Stimulated activated CD8-positive, alpha-beta memory T cell treated with anti-CD3 and anti-CD28 coated beads, Interleukin-12 subunit alpha, Interleukin-12 subunit beta, amount 100 ng/mL, for 1 hour (primary cell): ENCODE measurements at regions not wholly inside any gene's neighbourhood (a gene's known extent, or its start where the extent isn't known, plus 50 kb on each side); places are given as distances from the start of the nearest gene placed in this dataset.
"Not testable (repeated sequence)": the region's sequence is repeated elsewhere in the genome, so short reads cannot be mapped to it uniquely, and the experiment has no call there.

Experiments
- DNase-seq: peaks from one replicate; pipeline ENCODE4 v3.0.0-alpha.2; 2020; ENCODE audit warnings: low read depth

GRCh38 chr7:112982441-112983063, 104.1 kb downstream of the GPR85 start:
- no peak for DNase-seq

GRCh38 chr7:112981966-112982365, 104.7 kb downstream of the GPR85 start:
- no peak for DNase-seq

- not testable (repeated sequence) for DNase-seq
Measured at GRCh38 chr7:112979055-112979454, 107.6 kb downstream of the GPR85 start.

- not testable (repeated sequence) for DNase-seq
Measured at GRCh38 chr7:112977244-112977955, 109.2 kb downstream of the GPR85 start.

- DNase-seq, result no peak
Measured at GRCh38 chr7:112970771-112971170, 115.9 kb downstream of the GPR85 start.

GRCh38 chr7:112969946-112970345, 116.7 kb downstream of the GPR85 start:
- no peak for DNase-seq

- DNase-seq, result no peak
Measured at GRCh38 chr7:112965506-112965905, 121.1 kb downstream of the GPR85 start.

GRCh38 chr7:112963634-112964033, 123.0 kb downstream of the GPR85 start:
- no peak for DNase-seq

GRCh38 chr7:112962815-112963214, 123.8 kb downstream of the GPR85 start:
- no peak for DNase-seq

GRCh38 chr7:112959276-112959675, 127.4 kb downstream of the GPR85 start:
- no peak for DNase-seq

- no peak for DNase-seq
Measured at GRCh38 chr7:112958775-112959174, 127.9 kb downstream of the GPR85 start.

- no peak for DNase-seq
Measured at GRCh38 chr7:112957901-112958300, 128.7 kb downstream of the GPR85 start.

- not testable (repeated sequence) for DNase-seq
Measured at GRCh38 chr7:112953031-112953430, 133.6 kb downstream of the GPR85 start.

GRCh38 chr7:112951070-112951469, 135.6 kb downstream of the GPR85 start:
- DNase-seq, result no peak

GRCh38 chr7:112949682-112950081, 136.9 kb downstream of the GPR85 start:
- DNase-seq, result not testable (repeated sequence)

- DNase-seq, result no peak
Measured at GRCh38 chr7:112946350-112946749, 140.3 kb downstream of the GPR85 start.

GRCh38 chr7:112945046-112945445, 141.6 kb downstream of the GPR85 start:
- no peak for DNase-seq

- no peak for DNase-seq
Measured at GRCh38 chr7:112942981-112943380, 143.6 kb downstream of the GPR85 start.

- DNase-seq, result not testable (repeated sequence)
Measured at GRCh38 chr7:112942125-112942524, 144.5 kb downstream of the GPR85 start.

- no peak for DNase-seq
Measured at GRCh38 chr7:112940314-112940732, 146.3 kb downstream of the GPR85 start.

- peak; percentile 98 for DNase-seq
Measured at GRCh38 chr7:112939574-112940313, 146.9 kb downstream of the GPR85 start.

- no peak for DNase-seq
Measured at GRCh38 chr7:112938863-112939573, 147.6 kb downstream of the GPR85 start.
